ENCODE measurements at regions not wholly inside any gene's neighbourhood (a gene's known extent, or its start where the extent isn't known, plus 50 kb on each side); places are given as distances from the start of the nearest gene placed in this dataset.

DNA sequence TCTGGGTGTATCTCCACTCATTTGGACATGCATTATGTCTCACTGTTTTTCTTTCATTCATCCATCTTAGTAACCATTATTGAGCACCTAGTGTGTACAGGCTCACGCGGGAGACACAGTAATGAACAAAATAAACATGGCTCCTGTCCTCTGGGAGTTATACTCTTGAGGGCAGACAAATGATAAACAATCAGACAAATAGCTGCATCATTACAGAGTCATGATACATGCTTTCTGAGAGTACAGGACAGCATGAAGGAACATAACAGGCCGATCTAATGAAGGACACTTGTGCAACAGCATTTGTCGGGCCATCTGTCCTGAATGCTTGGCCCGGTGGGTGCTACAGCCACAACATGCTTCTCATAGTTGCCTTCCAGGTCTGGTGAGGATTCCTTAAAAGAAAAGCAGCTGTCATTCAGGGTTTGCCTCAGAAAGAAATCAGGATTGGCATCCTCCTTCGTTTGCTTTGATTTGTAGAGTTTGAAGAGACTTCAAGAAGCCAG is 77.2 kb upstream of the EGLN3 start:
- no peak for DNase-seq (ENCODE audit: low read depth in 2 of 3, low spot score in 2 of 3)

DNA sequence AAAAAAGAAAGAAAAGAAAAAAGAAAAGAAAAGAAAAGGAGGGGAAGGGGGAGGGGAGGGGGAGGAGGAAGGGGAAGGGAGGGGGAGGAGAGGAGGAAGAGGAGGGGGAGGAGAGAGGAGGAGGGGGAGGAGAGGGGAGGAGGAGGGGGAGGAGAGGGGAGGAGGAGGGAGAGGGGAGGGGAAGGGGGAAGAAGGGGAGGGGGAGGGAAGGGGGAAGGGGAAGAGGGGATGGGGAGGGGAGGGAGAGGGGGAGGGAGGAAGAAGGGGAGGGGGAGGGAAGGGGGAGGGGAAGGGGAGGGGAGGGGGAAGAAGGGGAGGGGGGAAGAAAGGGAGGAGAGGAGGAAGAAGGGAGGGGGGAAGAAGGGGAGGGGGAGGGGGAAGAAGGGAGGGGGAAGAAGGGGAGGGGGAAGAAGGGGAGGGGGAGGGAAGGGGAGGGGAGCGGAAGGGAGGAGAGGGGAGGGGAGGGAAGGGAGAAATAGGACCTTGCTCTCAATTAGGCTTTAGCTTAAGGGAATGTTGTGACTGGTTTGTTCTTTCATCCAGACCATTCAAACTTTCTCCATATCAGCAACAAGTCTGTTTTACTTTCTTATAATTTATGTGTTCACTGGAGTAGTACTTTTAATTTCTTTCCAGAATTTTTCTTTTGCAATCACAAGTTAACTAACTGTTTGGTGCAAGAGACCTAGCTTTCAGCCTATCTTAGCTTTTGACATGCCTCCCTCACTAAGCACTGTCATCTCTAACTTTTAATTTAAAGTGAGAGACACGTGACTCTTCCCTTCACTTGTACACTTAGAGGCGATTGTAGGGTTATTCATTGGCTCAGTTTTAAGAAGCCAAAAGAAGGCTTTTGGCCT is 76.5 kb upstream of the EGLN3 start:
- no peak for DNase-seq (ENCODE audit: low read depth in 2 of 3, low spot score in 2 of 3)

DNA sequence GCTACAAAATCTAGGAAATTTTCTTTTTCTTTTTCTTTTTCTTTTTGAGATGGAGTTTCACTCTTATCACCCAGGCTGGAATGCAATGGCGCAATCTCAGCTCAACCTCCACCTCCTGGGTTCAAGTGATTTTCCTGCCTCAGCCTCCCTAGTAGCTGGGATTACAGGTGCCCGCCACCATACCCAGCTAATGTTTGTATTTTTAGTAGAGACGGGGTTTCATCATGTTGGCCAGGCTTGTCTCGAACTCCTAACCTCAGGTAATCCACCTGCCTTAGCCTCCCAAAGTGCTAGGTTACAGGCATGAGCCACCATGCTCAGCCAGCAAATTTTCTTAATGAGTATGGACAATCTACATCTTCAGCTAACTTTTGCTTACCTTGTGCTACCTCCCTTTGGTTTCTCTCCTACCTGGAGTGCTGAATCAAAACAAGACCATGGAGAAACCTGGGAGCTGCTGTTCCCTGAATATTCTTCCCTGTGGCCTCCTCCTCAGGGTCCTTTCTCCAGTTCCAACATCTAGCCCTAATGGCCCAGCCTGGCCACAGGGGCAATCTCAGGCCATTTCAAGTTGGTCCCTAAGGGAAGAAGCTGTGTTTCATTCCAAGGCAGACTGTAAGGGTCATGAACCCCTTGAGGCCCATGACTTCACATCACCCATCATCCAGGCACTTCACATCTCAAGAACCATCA is 74.6 kb upstream of the EGLN3 start:
- no peak for DNase-seq (ENCODE audit: low read depth in 2 of 3, low spot score in 2 of 3)

DNA sequence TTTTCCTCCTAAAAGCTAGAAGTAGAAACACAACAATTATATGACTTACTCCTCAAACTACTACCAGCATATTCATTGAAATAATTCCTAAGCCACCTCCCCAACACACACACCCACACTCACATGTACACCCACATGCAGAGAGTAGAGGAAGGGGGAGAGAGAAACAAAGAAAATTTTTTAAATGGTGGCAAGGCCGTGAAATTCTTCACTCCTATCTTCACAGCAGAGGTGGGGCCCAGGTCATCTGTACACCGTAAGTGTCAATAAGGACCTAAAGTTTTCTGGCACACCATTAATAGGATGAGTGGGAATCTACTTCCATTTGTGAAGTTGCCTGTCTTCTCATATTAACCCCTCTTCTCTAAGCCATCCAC is 73.9 kb upstream of the EGLN3 start:
- DNase-seq (ENCODE audit: low read depth in 2 of 3, low spot score in 2 of 3) = no peak

DNA sequence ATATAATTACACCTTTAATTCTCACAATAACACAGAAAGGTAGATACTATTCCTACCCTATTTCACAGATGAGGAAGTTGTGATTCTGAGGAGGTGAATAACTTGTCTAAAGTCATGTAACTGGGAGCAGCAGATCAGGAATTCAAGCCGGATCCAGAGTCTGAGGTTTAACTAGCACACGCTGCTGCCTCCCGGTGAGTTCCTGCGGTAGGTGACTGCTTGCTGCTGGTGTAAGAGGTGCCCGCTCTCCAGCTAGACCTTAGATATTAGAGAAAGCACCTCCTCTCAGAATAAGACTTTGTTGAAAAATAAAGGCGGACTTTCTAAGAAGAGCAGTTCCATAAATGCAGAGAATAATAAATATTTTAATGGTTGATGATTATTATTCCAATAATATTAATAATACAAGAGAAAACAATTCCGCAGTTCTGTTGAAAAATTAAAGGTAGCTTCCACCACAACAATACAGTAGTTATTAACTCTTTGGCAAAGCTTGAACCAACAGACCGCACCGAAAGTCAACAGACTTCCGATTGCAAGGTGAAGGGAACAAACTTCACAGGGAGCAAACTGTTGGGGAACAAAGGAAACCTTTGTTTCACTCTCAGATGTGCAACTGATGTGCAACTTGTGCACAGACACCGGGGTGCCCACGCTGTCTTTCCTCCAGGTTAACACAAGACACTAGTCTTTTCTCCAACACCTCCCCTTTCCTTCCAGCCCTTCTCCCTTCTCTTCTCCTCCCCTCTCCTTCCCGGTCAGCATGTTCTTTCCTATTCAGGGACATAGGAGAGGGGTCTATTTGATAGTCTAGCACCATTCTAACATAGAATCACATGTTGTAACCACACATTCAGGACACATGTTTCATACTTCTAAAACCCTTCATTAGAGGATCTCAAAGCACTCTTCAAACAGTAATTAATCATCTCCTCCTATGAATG is 73.2 kb upstream of the EGLN3 start:
- no peak for DNase-seq (ENCODE audit: low read depth in 2 of 3, low spot score in 2 of 3)

DNA sequence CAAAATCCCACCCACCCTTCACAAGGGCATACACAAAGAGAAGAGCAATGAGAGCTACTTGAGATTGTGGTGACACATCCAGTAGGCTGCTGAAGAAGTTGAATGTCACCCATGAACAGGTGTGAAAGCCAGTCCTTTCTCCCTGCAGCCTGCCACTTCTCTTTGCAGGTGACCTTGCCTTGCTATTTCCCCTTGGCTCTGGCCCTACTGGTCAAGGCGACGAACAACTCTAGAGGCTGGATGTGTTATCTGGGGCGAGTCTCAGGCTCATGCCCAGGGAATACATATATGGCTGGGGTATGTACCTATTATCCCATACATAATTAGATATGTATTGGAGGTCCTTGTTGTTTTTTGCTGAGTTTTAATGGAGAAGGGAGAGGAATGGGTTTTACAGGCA is 70.2 kb upstream of the EGLN3 start:
- no peak for DNase-seq (ENCODE audit: low read depth in 2 of 3, low spot score in 2 of 3)

DNA sequence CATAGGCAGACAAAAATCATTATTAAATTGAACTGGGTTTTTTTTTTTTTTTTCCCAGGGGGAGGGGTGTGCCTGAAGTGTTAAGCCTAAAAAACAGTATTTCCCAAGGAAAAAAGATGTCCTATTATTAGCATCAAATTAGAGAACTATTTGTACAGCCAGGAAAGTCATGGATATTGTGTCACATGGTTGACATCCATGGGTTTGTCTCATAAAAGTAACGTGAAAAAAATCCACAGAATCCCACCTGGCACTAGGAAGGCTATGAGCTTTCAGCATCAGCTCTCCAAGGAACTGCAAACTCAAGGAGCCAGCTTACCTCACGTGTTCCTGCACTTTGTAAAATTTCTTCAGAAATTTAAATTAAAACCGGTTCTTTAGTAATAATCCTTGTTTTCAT is 69.1 kb upstream of the EGLN3 start:
- DNase-seq (ENCODE audit: low read depth in 2 of 3, low spot score in 2 of 3) = no peak

DNA sequence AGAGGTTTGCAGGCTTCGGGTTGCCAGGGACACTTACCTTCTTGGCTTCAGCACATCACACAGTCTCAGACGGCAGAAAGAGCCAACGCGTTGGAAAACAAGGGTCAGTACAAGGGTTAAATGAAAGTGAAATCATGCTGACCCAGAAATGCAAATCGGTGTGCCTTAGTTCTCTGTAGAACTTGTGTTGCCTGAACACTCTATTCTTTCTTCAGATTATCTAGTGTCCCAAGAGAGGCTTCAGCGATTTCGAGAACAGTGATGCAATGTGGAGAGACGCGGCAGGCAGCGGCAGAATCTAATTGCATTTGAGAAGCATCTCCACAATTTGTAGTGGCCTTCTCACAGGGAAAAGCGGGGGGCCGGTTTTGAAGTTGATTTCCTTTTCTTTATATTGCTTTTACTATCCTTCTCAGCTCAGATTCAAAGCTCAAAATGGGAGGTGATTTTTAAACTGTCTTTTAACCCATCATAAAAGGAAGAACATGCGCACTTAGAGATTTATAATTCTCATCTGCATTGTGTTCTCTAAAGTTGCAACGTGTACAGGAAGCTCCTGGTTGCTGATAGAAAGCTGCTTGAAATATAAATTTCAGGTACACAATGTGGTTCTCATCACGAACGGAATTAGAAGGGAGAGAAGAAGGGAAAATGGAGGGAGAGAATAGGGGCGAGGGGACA is 67.8 kb upstream of the EGLN3 start:
- peak in 2 of 3 donors; percentile 5 to 21 for DNase-seq (ENCODE audit: low read depth in 2 of 3, low spot score in 2 of 3)

DNA sequence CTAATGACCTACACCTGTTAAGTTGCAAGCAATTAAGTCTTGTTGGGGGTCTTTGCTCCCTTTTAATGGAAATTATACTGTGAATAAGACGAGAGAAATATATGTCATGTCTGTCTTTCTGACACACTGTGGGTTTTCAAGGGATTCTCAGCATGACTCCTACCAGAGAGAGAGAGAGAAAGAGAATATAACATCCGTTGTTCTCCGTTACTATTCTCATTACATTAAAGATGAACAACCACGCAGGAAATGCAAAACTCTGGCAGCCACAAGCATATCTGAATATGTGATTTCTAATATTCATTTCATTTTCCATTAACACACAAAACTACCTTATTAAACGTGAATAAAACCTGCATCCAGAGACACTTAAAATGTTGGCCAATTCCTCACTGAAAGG is 67.3 kb upstream of the EGLN3 start:
- no peak for DNase-seq (ENCODE audit: low read depth in 2 of 3, low spot score in 2 of 3)

DNA sequence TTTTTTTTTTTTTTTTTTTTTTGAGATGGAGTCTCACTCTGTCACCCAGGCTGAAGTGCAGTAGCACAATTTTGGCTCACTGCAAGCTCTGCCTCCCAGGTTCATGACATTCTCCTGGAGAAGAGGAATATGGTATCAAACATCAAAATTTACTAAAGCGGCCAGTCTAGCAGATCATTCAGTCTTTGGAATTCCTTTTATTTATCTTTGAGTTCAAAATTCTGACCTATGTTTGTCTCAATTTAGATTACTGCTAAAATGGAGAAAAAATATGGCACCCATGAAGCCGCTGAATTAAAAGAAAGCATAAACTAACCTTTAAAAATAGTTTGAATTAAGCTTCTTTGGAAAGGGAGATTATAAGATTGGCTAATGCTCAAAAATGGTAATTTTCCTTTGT is 64.5 kb upstream of the EGLN3 start:
- no peak for DNase-seq (ENCODE audit: low read depth in 2 of 3, low spot score in 2 of 3)

DNA sequence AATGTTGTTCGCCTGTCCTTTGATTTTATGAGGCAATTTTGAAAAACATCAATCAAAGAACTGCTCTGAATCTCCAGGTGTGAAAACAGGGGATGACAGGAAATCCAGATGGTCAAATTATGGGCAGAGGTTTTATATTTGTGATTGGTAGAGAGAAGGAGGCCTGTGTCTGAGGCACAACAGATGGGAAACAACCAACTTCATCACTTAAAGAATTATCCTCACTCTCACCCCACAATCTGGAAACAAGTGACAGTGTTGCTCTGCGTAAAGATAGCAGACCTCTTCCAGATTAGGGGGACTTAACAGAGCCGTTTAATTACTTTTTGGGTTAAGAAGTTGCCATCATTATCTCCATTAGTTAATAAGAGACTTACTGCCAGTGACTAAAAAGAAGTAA is 64.1 kb upstream of the EGLN3 start:
- DNase-seq (ENCODE audit: low read depth in 2 of 3, low spot score in 2 of 3) = no peak

DNA sequence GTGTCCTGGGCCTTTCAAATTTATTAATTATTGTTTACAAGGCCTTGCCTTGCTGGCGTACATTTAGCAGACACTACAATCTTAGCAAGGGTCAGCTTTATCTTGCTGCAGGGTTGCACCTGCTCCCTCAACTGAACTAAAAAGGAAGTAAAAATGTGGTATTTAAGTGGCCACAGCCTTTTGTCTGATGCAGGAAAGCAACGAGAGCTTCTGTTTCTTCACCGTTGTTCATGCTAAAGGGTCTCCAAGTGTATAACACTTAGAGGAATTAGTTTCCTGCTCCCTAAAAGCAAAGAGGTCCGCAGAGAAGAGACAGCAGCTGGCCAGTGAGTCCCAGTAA is 62.8 kb upstream of the EGLN3 start:
- peak in 2 of 3 donors; percentile 39 to 78 for DNase-seq (ENCODE audit: low read depth in 2 of 3, low spot score in 2 of 3)

DNA sequence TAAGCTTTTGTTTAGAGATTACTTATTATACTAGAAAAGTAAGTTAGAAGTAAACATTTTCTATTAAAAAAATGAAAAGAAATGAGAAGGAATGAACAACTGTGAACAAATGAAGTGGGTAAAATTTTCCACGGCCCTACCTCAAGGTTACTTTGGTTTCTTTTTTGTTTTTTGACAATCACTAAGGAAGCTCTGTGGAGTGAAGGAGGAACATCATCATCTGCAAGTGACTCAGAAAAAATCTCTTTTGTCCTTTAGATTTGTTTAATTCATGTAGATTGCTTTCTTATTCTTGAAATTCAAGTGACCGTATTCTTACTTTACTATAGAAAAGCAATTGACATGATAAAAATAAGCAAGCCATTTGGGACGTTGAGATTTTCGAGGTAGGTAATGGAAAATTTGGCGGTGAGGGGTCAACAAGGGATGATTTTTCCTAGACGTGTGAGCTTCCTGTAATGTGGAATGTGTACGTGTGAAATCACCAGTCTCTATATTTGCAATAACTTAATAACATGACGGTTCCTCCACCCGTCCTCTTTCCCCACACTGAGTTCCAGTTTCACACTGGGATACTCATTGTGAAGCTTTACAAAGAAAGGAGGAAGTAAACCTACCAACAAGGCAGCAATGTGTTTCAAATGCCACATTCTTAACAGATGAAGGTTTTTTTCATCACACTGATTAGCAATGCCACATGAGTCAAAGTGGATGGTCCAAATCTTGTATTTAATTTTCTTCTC is 62.3 kb upstream of the EGLN3 start:
- DNase-seq (ENCODE audit: low read depth in 2 of 3, low spot score in 2 of 3) = peak in 2 of 3 donors; percentile 45 to 78

DNA sequence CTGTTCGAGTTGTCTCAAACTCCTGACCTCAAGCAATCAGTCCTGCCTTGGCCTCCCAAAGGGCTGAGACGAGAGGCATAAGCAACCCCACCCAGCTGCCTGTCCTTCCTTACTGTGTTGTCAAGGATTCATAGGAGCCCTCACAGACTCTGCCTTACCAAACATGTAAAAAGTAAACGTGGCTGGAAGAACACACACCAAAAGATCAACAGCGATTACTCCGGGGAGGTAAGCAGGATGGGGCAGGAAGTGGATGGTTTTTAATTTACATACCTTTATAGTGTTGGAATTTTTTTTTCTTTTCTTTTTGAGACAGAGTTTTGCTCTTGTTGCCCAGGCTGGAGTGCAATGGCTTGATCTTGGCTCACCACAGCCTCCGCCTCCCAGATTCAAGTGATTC is 61.5 kb upstream of the EGLN3 start:
- DNase-seq (ENCODE audit: low read depth in 2 of 3, low spot score in 2 of 3) = no peak

DNA sequence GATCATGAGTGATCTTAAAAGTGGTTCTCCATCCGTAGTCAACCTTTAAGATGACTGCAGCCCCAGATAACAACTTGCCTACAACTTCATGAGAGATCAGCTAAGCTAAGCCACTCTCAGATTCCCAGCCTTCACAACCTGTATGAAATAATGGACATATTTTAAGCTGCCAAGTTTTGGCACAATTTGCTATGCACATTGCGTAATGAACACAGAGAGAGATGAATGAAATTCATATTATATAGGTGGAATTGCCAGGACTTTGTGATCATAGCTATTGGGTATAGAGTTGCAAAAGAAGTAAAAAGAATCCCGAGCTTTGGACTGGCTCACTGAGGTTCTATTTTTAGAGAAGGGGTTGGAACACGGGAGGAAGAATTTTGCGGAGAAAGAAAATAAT is 59.1 kb upstream of the EGLN3 start:
- no peak for DNase-seq (ENCODE audit: low read depth in 2 of 3, low spot score in 2 of 3)

DNA sequence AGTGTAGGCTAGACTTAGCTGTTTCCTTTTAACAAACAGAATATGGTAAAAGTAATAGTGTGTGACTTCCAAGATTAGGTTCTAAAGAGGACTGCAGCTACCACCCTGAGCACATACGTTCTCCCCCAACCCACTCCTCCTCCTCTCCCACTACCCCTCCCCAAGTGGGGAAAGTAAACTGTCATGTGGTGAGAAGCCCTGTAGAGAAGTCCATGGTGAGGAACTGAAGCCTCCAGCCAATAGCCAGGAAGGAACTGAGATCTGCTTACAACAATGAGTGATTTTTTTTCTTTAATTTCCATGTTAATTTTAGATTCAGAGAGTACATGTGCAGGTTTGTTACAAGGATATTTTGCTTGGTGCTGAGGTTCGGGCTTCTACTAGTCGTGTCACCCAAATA is 57.0 kb upstream of the EGLN3 start:
- DNase-seq (ENCODE audit: low read depth in 2 of 3, low spot score in 2 of 3) = no peak

DNA sequence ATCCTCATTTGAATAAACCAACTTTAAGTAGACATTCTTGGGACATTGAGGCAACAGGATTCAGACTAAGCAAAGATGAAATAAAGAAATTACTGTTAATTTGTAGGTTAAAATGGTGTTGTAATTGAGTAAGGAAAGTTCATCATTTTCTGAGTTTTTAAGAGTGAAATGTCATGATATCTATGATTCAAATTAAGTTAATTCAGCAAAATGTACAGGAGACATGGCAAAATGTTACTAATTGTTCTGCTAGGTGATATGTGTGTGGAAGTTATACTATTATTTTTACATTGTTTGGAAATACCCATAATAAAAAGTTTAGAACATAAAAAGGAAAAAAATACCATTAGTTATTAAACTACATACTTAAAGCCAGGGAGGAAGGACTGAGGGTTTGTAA is 55.0 kb upstream of the EGLN3 start:
- DNase-seq (ENCODE audit: low read depth in 2 of 3, low spot score in 2 of 3) = no peak

DNA sequence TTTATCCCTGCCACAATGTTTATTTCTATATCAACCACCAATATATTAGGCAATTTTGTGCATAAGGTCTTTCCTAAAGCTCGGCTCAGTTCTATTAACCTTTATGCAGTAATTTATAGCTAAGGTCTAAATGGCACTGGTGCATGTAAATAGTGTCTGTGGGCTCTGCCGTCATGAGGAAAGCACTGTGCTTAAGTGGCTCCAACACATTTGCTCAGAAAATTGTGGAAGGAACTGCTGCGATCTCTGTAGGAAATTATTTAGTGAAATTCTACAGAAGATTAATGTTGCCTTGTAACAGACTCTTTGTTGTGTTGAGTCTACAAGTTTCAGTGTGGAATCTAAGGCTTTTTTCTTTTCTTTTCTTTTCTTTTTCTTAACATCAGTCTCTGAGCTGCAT is 54.0 kb upstream of the EGLN3 start:
- DNase-seq (ENCODE audit: low read depth in 2 of 3, low spot score in 2 of 3) = peak in 1 of 3 donors; percentile 51

DNA sequence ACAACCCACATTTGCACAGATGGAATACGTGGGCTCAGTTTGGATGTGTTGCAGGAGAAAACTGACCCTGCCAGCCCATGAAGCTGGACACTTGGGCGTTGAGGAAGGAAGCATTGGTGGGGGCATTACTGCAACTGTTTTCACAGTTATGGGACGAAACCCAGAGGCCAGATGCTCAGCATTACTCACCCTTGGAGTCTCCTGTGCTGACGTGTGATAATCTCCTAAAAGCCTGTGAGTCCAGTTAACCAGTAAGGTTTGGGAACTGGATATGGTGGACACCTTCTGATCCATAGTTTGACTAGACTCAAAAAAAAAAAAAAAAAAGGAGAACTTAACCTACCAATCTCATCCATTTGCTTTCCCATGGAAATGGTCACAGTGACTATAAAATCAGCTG is 52.8 kb upstream of the EGLN3 start:
- DNase-seq (ENCODE audit: low read depth in 2 of 3, low spot score in 2 of 3) = no peak

DNA sequence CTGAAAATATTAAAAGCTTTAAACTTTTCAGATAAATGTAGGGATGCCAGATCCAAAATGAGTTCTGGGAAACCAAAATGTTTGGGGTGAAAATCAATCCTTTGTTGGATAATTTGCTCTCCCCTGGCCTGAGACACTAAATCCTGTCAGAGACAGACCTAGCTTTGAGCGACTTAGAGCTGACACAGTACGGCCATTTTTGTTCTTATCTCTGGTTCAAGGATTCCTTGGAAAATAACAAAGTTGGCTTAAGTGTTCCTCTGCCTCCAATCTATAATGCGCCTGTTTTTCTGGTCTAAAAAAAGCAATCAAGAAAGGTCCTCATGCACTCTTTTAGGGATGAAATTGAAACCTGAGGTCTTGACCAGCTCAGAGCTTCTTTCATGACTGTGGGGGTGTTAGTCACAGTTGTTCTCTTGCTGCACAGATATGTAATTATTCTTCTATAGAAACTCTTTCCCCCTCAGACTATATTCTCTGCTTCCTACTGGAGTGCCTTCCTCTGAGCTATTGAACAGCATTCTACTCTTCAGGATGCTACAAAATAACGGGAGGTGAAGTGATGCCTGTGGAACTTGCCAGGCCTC is 52.3 kb upstream of the EGLN3 start:
- DNase-seq (ENCODE audit: low read depth in 2 of 3, low spot score in 2 of 3) = no peak

Measured in hematopoietic multipotent progenitor cell (in vitro differentiated cells).